ENCODE measurements at regions not wholly inside any gene's neighbourhood (a gene's known extent, or its start where the extent isn't known, plus 50 kb on each side); places are given as distances from the start of the nearest gene placed in this dataset.

DNA sequence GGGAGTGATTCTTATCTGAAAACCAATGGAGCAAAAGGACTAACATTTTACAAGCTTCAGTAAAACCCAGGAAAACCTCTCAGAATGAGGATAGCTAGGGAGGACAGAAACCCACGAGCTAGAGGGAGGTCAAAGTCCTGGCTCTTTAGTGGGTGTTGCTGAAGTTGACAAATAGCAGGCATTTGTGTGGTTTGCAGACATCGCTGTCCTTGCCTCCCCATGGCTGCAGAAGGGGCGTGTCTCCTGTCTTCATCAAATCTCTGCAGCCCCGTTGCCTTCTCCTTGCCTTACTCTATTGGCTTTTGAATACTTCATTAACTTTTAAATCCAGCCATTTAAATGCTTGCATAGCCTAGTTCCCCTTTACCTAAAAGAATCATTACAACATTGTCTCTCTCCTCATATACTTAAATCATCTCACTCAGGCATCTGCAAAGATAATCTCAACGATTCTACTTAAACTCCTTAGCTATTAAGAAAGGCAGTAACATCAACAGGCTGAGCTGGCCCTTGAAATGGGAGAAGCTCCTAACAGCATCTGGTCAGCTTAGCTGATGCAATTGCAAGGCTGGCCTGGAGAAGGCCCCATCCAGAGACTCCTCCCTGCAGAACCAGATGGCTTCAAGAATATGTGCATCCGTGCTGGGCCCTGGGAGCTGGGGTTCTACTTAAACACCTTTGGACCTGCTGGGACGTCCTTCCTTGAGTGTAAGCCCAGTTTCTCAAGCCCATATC is 152.8 kb upstream of the TAS2R1 start:
- TF ChIP-seq SP1 (IDR thresholded peaks at IDR 0.05) = no peak
- TF ChIP-seq LEF1 (IDR thresholded peaks at IDR 0.05; ENCODE audit: borderline replicate concordance) = no peak
- no peak for TF ChIP-seq BHLHE40 (IDR thresholded peaks at IDR 0.05; ENCODE audit: borderline replicate concordance)
- TF ChIP-seq FOXM1 (IDR thresholded peaks at IDR 0.05; ENCODE audit: borderline replicate concordance) = no peak
- TF ChIP-seq FOXA1 (IDR thresholded peaks at IDR 0.05) = no peak
- TF ChIP-seq HDGF (IDR thresholded peaks at IDR 0.05; ENCODE audit: borderline replicate concordance) = no peak
- TF ChIP-seq NFRKB (IDR thresholded peaks at IDR 0.05) = no peak
- no peak for TF ChIP-seq SUZ12 (IDR thresholded peaks at IDR 0.05)
- TF ChIP-seq ARNT (IDR thresholded peaks at IDR 0.05) = no peak
- no peak for TF ChIP-seq FOXK2 (IDR thresholded peaks at IDR 0.05)
- TF ChIP-seq, protein P1, sequence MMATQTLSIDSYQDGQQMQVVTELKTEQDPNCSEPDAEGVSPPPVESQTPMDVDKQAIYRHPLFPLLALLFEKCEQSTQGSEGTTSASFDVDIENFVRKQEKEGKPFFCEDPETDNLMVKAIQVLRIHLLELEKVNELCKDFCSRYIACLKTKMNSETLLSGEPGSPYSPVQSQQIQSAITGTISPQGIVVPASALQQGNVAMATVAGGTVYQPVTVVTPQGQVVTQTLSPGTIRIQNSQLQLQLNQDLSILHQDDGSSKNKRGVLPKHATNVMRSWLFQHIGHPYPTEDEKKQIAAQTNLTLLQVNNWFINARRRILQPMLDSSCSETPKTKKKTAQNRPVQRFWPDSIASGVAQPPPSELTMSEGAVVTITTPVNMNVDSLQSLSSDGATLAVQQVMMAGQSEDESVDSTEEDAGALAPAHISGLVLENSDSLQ (IDR thresholded peaks at IDR 0.05) = no peak
- TF ChIP-seq ELF4 (IDR thresholded peaks at IDR 0.05) = no peak
